ENCODE measurements at regions not wholly inside any gene's neighbourhood (a gene's known extent, or its start where the extent isn't known, plus 50 kb on each side); places are given as distances from the start of the nearest gene placed in this dataset.

DNA sequence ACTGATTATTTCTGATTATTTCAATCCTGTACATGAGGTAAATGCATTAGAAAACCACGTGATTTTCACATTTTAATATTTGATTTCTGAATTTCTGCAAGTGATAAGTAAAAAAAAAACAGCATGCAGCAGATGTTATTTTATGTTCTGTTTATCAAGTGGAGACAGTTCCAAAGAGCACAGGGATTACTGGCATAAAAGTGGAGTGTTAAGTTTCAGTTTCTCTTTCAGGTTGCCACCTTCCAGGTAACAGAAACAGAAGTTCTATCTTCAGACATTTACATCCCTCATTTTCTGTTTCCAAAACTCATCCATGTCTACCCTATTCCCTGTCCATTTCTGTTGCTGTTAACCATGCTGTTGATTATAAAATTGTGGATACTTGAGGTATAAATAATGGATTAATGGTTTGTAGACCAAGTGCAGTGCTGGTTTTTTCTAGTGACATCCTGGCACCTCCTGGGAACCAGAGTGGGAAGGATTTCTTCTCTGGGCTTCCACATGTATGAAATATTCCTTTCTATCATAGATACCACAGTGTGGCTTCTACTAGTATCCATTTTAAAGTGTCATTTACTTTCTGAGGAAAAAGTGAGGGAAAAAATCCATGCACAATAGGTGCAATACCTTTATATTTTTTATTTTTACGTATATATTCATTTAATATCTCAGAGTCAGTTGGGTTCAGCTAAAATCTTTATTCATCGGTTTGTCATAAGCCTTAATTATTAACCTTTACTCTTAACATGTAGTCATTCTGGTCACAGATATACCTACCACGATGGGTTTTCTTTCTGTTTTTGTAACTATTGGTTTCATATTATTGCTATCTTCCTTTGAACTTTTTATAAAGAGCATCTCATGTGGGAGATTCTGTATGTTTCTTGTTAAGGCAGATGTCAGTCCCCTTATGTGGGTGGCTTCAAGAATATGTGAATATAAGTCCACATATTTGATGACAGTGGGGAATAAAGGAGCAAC lies 1010.0 kb downstream of the SQOR start:
- no peak for DNase-seq (ENCODE audit: low spot score in 2 of 2)
- TF ChIP-seq, protein P1, sequence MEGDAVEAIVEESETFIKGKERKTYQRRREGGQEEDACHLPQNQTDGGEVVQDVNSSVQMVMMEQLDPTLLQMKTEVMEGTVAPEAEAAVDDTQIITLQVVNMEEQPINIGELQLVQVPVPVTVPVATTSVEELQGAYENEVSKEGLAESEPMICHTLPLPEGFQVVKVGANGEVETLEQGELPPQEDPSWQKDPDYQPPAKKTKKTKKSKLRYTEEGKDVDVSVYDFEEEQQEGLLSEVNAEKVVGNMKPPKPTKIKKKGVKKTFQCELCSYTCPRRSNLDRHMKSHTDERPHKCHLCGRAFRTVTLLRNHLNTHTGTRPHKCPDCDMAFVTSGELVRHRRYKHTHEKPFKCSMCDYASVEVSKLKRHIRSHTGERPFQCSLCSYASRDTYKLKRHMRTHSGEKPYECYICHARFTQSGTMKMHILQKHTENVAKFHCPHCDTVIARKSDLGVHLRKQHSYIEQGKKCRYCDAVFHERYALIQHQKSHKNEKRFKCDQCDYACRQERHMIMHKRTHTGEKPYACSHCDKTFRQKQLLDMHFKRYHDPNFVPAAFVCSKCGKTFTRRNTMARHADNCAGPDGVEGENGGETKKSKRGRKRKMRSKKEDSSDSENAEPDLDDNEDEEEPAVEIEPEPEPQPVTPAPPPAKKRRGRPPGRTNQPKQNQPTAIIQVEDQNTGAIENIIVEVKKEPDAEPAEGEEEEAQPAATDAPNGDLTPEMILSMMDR (IDR thresholded peaks at IDR 0.05): no peak
- no peak for TF ChIP-seq POLR2A (IDR thresholded peaks at IDR 0.05)
- intact Hi-C loops (cut with DNase I; ENCODE audit: low total_unique reads): no loop called here
- 67 to 72% methylated on average over 4 of the region's 4 CpGs for WGBS, 2 donors
- no peak overlapping the region for H3K4me3 ChIP-seq (ENCODE audit: low read depth, poor library complexity, severe bottlenecking)

DNA sequence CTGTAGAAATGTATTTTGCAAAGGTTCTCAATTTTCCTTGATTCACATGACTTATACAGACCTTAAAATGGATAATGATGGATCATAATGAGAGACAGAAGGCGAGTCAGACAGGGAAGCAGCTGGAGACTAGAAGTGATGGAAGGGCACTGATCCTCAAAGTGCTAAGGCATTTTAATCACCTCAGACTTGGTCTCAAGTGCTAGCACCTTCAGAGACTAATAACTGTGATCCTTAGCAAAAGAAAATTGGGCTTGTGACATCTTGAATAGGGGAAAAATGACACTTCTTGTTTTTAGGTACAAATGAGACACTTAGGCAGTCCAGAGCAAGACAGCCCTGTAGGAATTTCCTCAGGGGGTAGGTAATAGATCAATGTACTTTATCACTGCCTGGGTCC lies 1011.7 kb downstream of the SQOR start:
- no peak overlapping the region for H3K4me3 ChIP-seq (ENCODE audit: low read depth, poor library complexity, severe bottlenecking)
- DNase-seq (ENCODE audit: low spot score in 2 of 2): no peak
- intact Hi-C loops (cut with DNase I; ENCODE audit: low total_unique reads): no loop called here
- TF ChIP-seq, protein P1 (IDR thresholded peaks at IDR 0.05): no peak
- no peak for TF ChIP-seq POLR2A (IDR thresholded peaks at IDR 0.05)
- 91 to 93% methylated on average over 1 of the region's 1 CpG for WGBS, 2 donors

DNA sequence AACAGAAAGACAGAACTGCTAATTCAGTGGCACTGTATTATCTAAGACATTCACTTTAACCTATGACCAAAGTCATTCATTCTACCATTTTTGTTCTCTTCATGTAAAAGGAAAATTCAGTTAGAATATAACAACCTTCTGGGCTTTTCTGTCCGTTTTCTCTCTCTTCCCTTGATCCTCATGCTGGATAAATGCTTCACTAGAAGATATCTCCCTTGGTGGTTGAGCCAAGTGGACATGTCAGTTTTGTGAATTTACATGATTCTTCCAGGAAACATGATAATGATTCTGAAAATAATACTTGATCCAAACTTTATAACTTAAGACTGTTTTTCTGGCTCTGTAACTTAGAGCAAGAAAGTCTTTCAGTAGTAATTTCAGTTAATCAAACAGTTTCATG lies 1012.2 kb downstream of the SQOR start:
- intact Hi-C loops (cut with DNase I; ENCODE audit: low total_unique reads): no loop called here
- TF ChIP-seq, protein P1 (IDR thresholded peaks at IDR 0.05): no peak
- TF ChIP-seq POLR2A (IDR thresholded peaks at IDR 0.05): no peak
- no peak for DNase-seq (ENCODE audit: low spot score in 2 of 2)
- H3K4me3 ChIP-seq (ENCODE audit: low read depth, poor library complexity, severe bottlenecking): no peak overlapping the region
- 58 to 63% methylated on average over 1 of the region's 1 CpG for WGBS, 2 donors

DNA sequence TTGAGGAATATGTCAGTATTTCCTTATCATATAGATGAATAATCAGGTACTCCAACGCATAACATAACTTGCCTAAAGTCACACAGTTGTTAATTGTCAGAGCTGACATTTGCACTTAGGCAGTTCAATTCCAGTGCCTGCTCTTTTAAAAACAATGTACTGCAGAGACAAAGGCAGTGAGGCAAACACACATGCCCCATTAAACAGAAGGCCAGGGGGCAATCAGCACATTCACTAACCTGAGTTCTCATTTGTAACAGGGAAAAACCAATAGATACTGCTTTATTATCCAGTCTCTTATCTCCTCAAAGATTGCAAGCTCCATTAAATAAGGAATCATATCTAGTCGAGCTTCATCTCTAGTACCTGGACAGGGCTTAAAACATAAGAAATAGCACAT lies 1017.4 kb downstream of the SQOR start:
- WGBS, 2 donors: 62 to 68% methylated on average over 2 of the region's 2 CpGs
- H3K4me3 ChIP-seq (ENCODE audit: low read depth, poor library complexity, severe bottlenecking): no peak overlapping the region
- no peak for DNase-seq (ENCODE audit: low spot score in 2 of 2)
- TF ChIP-seq, protein P1 (IDR thresholded peaks at IDR 0.05): no peak
- TF ChIP-seq POLR2A (IDR thresholded peaks at IDR 0.05): no peak
- intact Hi-C loops (cut with DNase I; ENCODE audit: low total_unique reads): no loop called here

DNA sequence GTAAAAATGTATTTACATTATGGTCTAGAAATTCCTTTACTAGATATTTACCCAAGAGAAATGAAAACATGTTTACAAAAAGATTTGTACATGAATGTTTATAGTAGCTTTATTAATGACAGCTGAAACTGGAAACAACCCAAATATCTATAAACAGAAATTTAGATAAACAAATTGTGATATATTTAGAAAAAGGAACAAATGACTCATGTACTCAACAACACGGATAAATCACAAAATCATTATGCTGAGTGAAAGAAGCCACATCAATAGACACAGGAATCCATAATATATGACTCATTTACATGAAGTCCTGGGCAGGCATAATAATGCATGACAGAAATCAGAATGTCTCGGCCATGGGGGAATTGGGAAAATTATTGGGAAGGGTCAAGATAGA lies 1020.2 kb downstream of the SQOR start:
- WGBS, 2 donors: 21 to 22% methylated on average over 2 of the region's 2 CpGs
- no peak overlapping the region for H3K4me3 ChIP-seq (ENCODE audit: low read depth, poor library complexity, severe bottlenecking)
- intact Hi-C loops (cut with DNase I; ENCODE audit: low total_unique reads): no loop called here
- no peak for DNase-seq (ENCODE audit: low spot score in 2 of 2)
- TF ChIP-seq, protein P1 (IDR thresholded peaks at IDR 0.05): no peak
- TF ChIP-seq POLR2A (IDR thresholded peaks at IDR 0.05): no peak

All from lower leg skin (tissue), 4 donors.